GM18517 (cell line): ENCODE measurements at regions not wholly inside any gene's neighbourhood (a gene's known extent, or its start where the extent isn't known, plus 50 kb on each side); places are given as distances from the start of the nearest gene placed in this dataset.

Experiments used
- ATAC-seq: cut with Tn5 transposase; IDR thresholded peaks from one replicate; pipeline ENCODE4 v1.9.1; 2021; ENCODE audit warnings: mild to moderate bottlenecking, moderate library complexity; ENCODE audit not compliant: unreplicated experiment

GRCh38 chr1:224846119-224846907, 83.2 kb upstream of the DNAH14 start:
- no peak for ATAC-seq

- no peak for ATAC-seq
Observed at GRCh38 chr1:224850446-224850845, 79.0 kb upstream of the DNAH14 start.

GRCh38 chr1:224851210-224851847, 78.1 kb upstream of the DNAH14 start:
- peak; percentile 83 for ATAC-seq

GRCh38 chr1:224851848-224852261, 77.6 kb upstream of the DNAH14 start:
- peak; percentile 28 for ATAC-seq

GRCh38 chr1:224852901-224853568, 76.4 kb upstream of the DNAH14 start:
- no peak for ATAC-seq

GRCh38 chr1:224856973-224857372, 72.5 kb upstream of the DNAH14 start:
- ATAC-seq = no peak

GRCh38 chr1:224859651-224860050, 69.8 kb upstream of the DNAH14 start:
- ATAC-seq = no peak

GRCh38 chr1:224860488-224861338, 68.8 kb upstream of the DNAH14 start:
- no peak for ATAC-seq

GRCh38 chr1:224861339-224861716, 68.1 kb upstream of the DNAH14 start:
- ATAC-seq = no peak

GRCh38 chr1:224863486-224863885, 66.0 kb upstream of the DNAH14 start:
- no peak for ATAC-seq

- ATAC-seq = no peak
Observed at GRCh38 chr1:224864006-224864405, 65.5 kb upstream of the DNAH14 start.

- no peak for ATAC-seq
Observed at GRCh38 chr1:224865510-224865909, 64.0 kb upstream of the DNAH14 start.

GRCh38 chr1:224866940-224867339, 62.5 kb upstream of the DNAH14 start:
- ATAC-seq = no peak

- no peak for ATAC-seq
Observed at GRCh38 chr1:224867715-224868114, 61.8 kb upstream of the DNAH14 start.

- ATAC-seq = no peak
Observed at GRCh38 chr1:224872832-224873433, 56.5 kb upstream of the DNAH14 start.

- no peak for ATAC-seq
Observed at GRCh38 chr1:224873434-224874369, 55.8 kb upstream of the DNAH14 start.

- no peak for ATAC-seq
Observed at GRCh38 chr1:224874775-224875174, 54.7 kb upstream of the DNAH14 start.

GRCh38 chr1:224879162-224879803, 50.2 kb upstream of the DNAH14 start:
- no peak for ATAC-seq
